HG02763 (cell line): ENCODE measurements at regions not wholly inside any gene's neighbourhood (a gene's known extent, or its start where the extent isn't known, plus 50 kb on each side); places are given as distances from the start of the nearest gene placed in this dataset.

Source experiments
- ATAC-seq: cut with Tn5 transposase; IDR thresholded peaks from one replicate; pipeline ENCODE4 v1.9.1; 2021; ENCODE audit warnings: mild to moderate bottlenecking, moderate library complexity; ENCODE audit not compliant: unreplicated experiment

GRCh38 chr2:107020392-107020791, 134.4 kb upstream of the ST6GAL2 start:
- no peak for ATAC-seq

GRCh38 chr2:107024269-107024668, 138.3 kb upstream of the ST6GAL2 start:
- ATAC-seq, result no peak

- ATAC-seq, result no peak
These were observed 139.4 kb upstream of the ST6GAL2 start for GRCh38 chr2:107025291-107025857.

GRCh38 chr2:107025869-107026380, 140.0 kb upstream of the ST6GAL2 start:
- no peak for ATAC-seq

GRCh38 chr2:107027205-107027604, 141.2 kb upstream of the ST6GAL2 start:
- ATAC-seq, result no peak

GRCh38 chr2:107027810-107028209, 141.8 kb upstream of the ST6GAL2 start:
- ATAC-seq, result no peak

- ATAC-seq, result no peak
These were observed 142.7 kb upstream of the ST6GAL2 start for GRCh38 chr2:107028661-107029060.

GRCh38 chr2:107036293-107036692, 150.3 kb upstream of the ST6GAL2 start:
- ATAC-seq, result no peak

- ATAC-seq, result no peak
These were observed 176.2 kb upstream of the ST6GAL2 start for GRCh38 chr2:107062173-107062572.

GRCh38 chr2:107062599-107063220, 176.7 kb upstream of the ST6GAL2 start:
- ATAC-seq, result no peak

GRCh38 chr2:107063228-107063627, 177.3 kb upstream of the ST6GAL2 start:
- ATAC-seq, result no peak

GRCh38 chr2:107064750-107065149, 178.8 kb upstream of the ST6GAL2 start:
- no peak for ATAC-seq

- no peak for ATAC-seq
These were observed 182.3 kb upstream of the ST6GAL2 start for GRCh38 chr2:107068069-107068916.

GRCh38 chr2:107069890-107070289, 183.9 kb upstream of the ST6GAL2 start:
- ATAC-seq, result no peak

- no peak for ATAC-seq
These were observed 186.4 kb upstream of the ST6GAL2 start for GRCh38 chr2:107072150-107072940.

- ATAC-seq, result no peak
These were observed 192.6 kb upstream of the ST6GAL2 start for GRCh38 chr2:107078584-107078983.

- ATAC-seq, result no peak
These were observed 200.5 kb upstream of the ST6GAL2 start for GRCh38 chr2:107086497-107086896.

- ATAC-seq, result no peak
These were observed 202.2 kb upstream of the ST6GAL2 start for GRCh38 chr2:107088156-107088555.

- no peak for ATAC-seq
These were observed 205.3 kb upstream of the ST6GAL2 start for GRCh38 chr2:107091163-107091864.

GRCh38 chr2:107093426-107093957, 207.5 kb upstream of the ST6GAL2 start:
- no peak for ATAC-seq
